ENCODE measurements at regions not wholly inside any gene's neighbourhood (a gene's known extent, or its start where the extent isn't known, plus 50 kb on each side); places are given as distances from the start of the nearest gene placed in this dataset.

DNA sequence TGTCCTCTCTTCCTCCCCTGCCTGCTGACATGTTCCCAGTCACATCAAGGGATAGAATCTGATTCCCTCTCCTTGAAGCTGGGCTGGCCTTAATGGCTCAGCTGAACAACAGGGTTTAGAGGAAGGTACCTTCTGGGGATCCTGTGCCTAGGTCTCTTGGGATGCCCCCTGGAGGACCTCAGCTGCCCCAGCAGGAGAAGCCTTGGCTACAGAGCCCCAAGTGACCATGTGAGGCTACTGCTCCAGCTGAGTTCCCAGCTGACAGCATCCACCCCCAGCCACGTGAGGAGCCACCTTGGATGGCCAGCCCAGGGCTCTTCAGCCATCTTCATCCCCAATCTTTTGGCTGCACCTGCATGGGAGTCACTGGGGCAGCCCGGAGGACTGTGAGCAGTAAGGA is 1499.3 kb downstream of the TBC1D22A start:
- no peak for ATAC-seq
- no peaks in the 10 kb centered on the region; the same call in 2 of the 3 replicates for H3K9me3 Mint-ChIP-seq
- H3K9me2 ChIP-seq (ENCODE audit: insufficient read depth), result no peaks in the 10 kb centered on the region
- no peak overlapping the region for H3K27ac Mint-ChIP-seq
- TF ChIP-seq POLR2AphosphoS5 (IDR thresholded peaks at IDR 0.05; ENCODE audit: low read depth), result no peak
- H3K36me3 Mint-ChIP-seq (ENCODE audit: low read depth), result no peaks in the 10 kb centered on the region
- H3K4me3 ChIP-seq, result no peak overlapping the region
- no peak overlapping the region for H3K27ac ChIP-seq (ENCODE audit: low read depth)
- no peak overlapping the region for H3K4me3 Mint-ChIP-seq
- H3K27me3 Mint-ChIP-seq (ENCODE audit: insufficient read depth, low read depth, poor library complexity), result peaks cover 1% of the 10 kb centered on the region
- H3F3A ChIP-seq (replicated peaks; ENCODE audit: low read depth), result no peaks in the 10 kb centered on the region
- DNase-seq (ENCODE audit: low spot score), result no peak
- no peaks in the 10 kb centered on the region; the same call in 1 of the 2 replicates for H3K36me3 ChIP-seq (ENCODE audit: insufficient read depth)
- H3K27me3 ChIP-seq (ENCODE audit: insufficient read depth), result no peaks in the 10 kb centered on the region
- no peaks in the 10 kb centered on the region for H3K79me2 ChIP-seq (replicated peaks; ENCODE audit: insufficient read depth)
- no peaks in the 10 kb centered on the region for H4K20me1 ChIP-seq (replicated peaks; ENCODE audit: insufficient read depth)
- no peak overlapping the region for H3K4me2 ChIP-seq
- no peaks in the 10 kb centered on the region for H3K4me1 ChIP-seq (ENCODE audit: insufficient read depth)
- H2AFZ ChIP-seq, result no peak overlapping the region
- peaks cover 13% of the 10 kb centered on the region for H3K4me1 Mint-ChIP-seq

DNA sequence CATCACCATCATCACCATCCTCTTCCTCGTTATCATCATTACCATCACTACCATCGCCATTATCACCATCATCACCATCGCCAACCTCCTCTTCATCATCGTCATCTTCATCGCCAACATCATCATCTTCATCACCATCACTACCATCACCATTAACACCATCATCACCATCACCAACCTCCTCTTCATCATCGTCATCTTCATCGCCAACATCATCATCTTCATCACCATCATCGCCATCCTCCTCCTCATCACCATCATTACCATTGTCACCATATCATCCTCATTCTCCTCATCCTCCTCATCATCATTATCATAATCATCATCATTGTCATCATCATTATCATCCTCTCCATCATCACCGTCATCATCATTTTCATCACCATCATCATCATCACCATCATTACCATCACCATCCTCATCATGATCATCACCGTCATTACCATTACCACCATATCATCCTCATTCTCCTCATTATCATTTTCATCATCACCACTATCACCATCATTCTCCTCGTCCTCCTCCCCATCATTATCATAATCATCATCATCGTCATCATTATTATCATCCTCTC is 1498.7 kb downstream of the TBC1D22A start:
- no peaks in the 10 kb centered on the region for H3F3A ChIP-seq (replicated peaks; ENCODE audit: low read depth)
- H3K27me3 ChIP-seq (ENCODE audit: insufficient read depth), result no peaks in the 10 kb centered on the region
- H4K20me1 ChIP-seq (replicated peaks; ENCODE audit: insufficient read depth), result no peaks in the 10 kb centered on the region
- peaks cover 7% of the 10 kb centered on the region; the same call in 2 of the 3 replicates for H3K4me1 Mint-ChIP-seq
- H3K4me3 Mint-ChIP-seq, result no peak overlapping the region
- DNase-seq (ENCODE audit: low spot score) (no peak), ATAC-seq (no peak)
- no peak overlapping the region for H3K27ac Mint-ChIP-seq
- no peaks in the 10 kb centered on the region; the same call in 2 of the 3 replicates for H3K9me3 Mint-ChIP-seq
- H3K4me2 ChIP-seq, result no peak overlapping the region
- H3K4me3 ChIP-seq, result no peak overlapping the region
- no peaks in the 10 kb centered on the region for H3K79me2 ChIP-seq (replicated peaks; ENCODE audit: insufficient read depth)
- peaks cover 3% of the 10 kb centered on the region for H3K27me3 Mint-ChIP-seq (ENCODE audit: insufficient read depth, low read depth, poor library complexity)
- H3K9me2 ChIP-seq (ENCODE audit: insufficient read depth), result no peaks in the 10 kb centered on the region
- H3K4me1 ChIP-seq (ENCODE audit: insufficient read depth), result no peaks in the 10 kb centered on the region
- no peak overlapping the region for H3K27ac ChIP-seq (ENCODE audit: low read depth)
- no peak overlapping the region for H2AFZ ChIP-seq
- H3K36me3 Mint-ChIP-seq (ENCODE audit: low read depth), result no peaks in the 10 kb centered on the region
- TF ChIP-seq, protein P1, sequence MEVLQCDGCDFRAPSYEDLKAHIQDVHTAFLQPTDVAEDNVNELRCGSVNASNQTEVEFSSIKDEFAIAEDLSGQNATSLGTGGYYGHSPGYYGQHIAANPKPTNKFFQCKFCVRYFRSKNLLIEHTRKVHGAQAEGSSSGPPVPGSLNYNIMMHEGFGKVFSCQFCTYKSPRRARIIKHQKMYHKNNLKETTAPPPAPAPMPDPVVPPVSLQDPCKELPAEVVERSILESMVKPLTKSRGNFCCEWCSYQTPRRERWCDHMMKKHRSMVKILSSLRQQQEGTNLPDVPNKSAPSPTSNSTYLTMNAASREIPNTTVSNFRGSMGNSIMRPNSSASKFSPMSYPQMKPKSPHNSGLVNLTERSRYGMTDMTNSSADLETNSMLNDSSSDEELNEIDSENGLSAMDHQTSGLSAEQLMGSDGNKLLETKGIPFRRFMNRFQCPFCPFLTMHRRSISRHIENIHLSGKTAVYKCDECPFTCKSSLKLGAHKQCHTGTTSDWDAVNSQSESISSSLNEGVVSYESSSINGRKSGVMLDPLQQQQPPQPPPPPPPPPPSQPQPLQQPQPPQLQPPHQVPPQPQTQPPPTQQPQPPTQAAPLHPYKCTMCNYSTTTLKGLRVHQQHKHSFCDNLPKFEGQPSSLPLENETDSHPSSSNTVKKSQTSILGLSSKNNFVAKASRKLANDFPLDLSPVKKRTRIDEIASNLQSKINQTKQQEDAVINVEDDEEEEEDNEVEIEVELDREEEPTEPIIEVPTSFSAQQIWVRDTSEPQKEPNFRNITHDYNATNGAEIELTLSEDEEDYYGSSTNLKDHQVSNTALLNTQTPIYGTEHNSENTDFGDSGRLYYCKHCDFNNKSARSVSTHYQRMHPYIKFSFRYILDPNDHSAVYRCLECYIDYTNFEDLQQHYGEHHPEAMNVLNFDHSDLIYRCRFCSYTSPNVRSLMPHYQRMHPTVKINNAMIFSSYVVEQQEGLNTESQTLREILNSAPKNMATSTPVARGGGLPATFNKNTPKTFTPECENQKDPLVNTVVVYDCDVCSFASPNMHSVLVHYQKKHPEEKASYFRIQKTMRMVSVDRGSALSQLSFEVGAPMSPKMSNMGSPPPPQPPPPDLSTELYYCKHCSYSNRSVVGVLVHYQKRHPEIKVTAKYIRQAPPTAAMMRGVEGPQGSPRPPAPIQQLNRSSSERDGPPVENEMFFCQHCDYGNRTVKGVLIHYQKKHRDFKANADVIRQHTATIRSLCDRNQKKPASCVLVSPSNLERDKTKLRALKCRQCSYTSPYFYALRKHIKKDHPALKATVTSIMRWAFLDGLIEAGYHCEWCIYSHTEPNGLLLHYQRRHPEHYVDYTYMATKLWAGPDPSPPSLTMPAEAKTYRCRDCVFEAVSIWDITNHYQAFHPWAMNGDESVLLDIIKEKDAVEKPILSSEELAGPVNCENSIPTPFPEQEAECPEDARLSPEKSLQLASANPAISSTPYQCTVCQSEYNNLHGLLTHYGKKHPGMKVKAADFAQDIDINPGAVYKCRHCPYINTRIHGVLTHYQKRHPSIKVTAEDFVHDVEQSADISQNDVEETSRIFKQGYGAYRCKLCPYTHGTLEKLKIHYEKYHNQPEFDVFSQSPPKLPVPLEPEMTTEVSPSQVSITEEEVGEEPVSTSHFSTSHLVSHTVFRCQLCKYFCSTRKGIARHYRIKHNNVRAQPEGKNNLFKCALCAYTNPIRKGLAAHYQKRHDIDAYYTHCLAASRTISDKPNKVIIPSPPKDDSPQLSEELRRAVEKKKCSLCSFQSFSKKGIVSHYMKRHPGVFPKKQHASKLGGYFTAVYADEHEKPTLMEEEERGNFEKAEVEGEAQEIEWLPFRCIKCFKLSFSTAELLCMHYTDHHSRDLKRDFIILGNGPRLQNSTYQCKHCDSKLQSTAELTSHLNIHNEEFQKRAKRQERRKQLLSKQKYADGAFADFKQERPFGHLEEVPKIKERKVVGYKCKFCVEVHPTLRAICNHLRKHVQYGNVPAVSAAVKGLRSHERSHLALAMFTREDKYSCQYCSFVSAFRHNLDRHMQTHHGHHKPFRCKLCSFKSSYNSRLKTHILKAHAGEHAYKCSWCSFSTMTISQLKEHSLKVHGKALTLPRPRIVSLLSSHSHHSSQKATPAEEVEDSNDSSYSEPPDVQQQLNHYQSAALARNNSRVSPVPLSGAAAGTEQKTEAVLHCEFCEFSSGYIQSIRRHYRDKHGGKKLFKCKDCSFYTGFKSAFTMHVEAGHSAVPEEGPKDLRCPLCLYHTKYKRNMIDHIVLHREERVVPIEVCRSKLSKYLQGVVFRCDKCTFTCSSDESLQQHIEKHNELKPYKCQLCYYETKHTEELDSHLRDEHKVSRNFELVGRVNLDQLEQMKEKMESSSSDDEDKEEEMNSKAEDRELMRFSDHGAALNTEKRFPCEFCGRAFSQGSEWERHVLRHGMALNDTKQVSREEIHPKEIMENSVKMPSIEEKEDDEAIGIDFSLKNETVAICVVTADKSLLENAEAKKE (CRISPR knock-in tag; IDR thresholded peaks at IDR 0.05), result no peak
- no peak for TF ChIP-seq NANOG (IDR thresholded peaks at IDR 0.05; ENCODE audit: borderline replicate concordance)
- H3K36me3 ChIP-seq (ENCODE audit: insufficient read depth), result no peaks in the 10 kb centered on the region; the same call in 1 of the 2 replicates

Measured in GM23338 (cell line).